ENCODE measurements at regions not wholly inside any gene's neighbourhood (a gene's known extent, or its start where the extent isn't known, plus 50 kb on each side); places are given as distances from the start of the nearest gene placed in this dataset.

DNA sequence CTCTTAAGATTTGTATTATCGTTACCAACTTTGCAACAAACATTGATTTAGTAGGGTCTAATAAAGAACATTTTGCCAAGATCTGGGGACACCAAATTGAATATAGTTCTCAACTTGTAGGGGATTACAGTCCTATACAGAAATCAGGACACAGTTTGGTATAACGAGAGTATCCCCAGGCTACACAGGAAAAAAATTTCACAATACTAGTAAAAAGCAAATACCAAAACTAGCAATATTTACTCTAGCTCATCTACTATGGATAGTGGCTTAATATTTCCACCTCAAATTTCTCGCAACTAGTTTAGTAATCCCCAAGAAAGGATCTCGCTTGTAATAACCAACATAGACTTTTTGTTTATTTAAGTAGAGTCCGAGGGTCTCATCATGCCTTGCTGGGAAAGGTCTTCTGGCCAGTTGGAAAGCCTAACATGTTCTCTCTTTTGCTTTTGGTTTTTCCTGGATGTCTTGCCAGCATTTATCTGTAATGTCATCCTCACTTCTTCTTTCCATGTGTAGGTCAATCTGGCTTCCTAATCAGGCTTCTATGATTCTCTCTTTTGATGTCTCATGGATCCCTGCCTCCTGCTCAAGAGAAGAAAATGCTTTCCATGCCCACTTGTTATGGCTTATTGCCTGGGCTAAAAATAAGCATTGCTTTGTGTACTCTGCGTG lies 104.7 kb upstream of the KCNK2 start:
- in situ Hi-C loops (cut with HindIII; ENCODE audit: low sequenced_read_pairs): no loop called here

DNA sequence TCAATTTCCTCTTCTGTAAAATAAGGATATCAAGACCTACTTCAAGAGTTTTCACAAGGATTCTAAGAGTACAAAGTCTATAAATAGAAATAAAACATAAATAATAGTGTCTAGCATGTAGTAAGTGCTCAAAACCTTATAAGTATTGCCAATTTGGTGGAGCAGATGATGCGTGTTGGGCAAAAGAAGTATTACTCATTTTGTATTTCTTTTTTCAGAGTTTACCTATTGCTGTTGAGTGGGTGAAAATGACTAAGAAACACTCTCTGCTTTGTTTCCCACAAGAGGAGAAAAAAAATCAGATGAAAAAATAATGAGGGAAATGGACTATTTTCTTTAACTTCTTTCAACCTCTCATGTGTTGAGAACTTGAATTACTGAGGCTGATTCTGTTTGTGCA lies 103.3 kb upstream of the KCNK2 start:
- in situ Hi-C loops (cut with HindIII; ENCODE audit: low sequenced_read_pairs): no loop called here

DNA sequence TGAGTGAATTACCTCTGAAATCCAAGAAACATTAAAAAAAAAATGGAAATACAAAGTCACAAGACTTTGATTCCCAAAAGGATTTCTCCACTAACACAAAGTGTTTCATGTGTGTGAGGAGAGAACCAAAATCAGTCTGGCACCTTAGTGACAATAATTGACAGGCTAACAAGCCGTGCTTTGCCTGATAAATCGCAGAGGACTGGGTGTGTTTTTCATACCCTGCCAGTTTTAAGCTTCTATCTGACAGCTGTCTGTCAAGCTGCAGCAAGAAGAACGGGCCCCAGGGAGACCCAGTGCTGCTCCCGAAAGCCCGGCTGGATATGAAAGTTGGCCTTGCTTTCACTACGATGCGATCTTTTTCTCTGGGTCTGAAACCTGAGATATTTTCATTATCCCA lies 101.6 kb upstream of the KCNK2 start:
- in situ Hi-C loops (cut with HindIII; ENCODE audit: low sequenced_read_pairs): no loop called here

DNA sequence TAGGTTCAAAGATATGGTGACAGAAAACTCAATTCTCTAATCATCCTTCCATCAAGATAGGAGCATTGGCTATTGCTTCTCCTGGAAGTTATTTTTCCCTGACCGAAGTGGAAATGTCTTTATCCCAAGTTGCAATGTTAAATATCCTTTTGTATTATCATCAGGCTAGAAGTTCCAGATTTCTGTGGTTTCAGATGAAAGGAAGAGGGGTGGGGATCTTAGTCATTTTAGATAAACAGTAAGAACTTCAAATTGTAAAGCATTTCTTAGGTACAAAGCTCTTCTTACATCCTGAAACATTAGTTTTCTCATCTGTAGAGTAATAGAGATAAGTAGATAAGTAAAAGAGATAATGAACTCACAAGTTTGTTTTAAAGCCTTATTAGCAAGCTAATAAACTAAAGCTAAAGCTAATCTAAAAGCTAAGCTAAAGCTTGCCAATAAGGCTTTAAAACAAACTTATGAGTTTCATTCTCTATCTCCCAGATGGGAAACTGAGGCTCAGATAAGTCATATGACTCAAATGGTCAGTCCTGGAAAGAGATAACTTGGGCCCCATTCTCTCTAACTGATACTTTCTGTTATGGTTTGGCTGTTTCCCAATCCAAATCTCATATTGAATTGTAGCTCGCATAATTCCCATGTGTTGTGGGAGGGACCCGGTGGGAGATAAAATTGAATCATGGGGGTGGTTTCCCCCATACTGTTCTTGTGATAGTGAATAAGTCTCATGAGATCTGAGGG lies 99.2 kb upstream of the KCNK2 start:
- in situ Hi-C loops (cut with HindIII; ENCODE audit: low sequenced_read_pairs): no loop called here

DNA sequence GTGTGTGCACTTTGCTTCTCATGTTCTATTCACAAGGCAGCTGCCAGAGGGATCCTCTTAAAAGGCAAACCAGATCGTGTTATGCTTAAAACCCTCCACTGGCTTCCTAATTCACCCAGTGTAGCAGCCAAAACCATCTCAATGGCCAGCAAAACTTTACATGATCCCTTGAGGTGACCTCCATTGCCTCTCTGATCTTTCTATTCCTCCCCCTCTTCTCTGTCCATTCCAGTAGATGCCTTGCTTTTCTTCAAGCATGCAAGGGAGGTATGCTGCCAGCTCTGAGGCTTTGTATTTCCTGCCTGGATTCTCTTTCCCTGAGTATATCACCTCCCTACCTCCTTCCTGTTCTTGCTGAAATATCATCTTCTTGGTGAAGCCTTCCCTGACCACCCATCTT lies 93.2 kb upstream of the KCNK2 start:
- in situ Hi-C loops (cut with HindIII; ENCODE audit: low sequenced_read_pairs): no loop called here

DNA sequence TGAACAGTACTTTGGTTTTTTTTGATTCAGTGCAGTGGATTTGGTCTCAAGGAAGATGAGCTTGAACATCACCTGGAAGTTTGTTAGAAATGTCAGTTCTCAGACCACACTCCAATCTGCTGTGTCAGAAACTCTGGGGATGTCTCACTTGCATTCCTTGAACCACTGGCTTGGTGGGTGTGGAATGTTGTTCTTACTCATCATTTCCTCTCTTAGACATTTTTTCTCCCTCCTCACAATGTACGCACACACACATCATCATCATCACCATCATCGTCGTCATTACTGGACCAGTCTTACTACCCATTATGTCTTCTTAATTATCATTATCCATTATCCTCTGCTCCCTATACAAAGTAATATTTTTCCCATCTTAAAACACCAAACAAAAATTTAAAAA lies 91.9 kb upstream of the KCNK2 start:
- in situ Hi-C loops (cut with HindIII; ENCODE audit: low sequenced_read_pairs): no loop called here

DNA sequence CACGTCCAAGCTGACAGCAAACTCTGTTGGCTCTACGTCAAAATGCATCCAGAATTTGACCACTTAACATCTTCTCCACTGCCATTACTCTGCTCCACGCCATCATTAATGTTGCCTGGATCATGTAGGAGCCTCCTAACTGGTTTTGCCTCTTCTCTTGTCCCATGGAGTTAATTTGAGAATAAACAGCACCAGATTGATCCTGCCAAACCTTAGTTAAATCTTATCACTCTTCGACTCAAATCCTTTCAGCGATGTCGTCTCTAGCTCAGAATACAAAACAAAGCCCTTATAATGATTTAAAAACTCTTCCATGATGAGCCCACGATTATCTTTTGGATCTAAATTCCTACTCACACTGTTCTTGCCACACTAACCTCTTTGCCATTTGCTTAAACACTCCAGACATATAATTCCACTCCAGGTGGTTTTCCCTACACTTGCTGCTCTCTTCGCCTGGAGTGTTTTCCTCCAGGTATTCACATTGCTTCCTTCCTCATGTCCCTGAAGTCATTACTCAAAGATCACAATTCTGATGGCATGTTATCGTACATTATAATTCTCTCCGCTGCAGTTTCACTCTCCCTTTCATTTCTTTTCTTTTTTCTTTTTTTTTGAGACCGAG lies 90.7 kb upstream of the KCNK2 start:
- in situ Hi-C loops (cut with HindIII; ENCODE audit: low sequenced_read_pairs): no loop called here

DNA sequence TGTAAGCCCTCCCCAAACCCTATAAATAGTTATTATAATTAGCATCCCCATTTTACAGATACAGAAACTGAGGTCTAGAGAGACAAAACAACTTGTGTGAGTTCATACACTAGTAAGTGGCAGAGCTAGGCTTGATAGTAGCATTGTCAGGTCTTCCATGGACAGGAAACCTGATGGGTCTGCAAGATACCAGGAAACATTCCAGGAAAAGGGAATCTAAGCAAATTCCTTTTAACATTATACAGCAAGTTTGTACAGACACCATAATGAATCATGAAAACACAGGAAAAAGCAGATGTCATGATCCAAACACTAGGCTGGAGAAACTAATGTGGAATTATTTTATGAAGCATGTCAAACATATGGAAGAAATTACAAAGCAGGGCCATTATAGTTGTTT lies 89.1 kb upstream of the KCNK2 start:
- in situ Hi-C loops (cut with HindIII; ENCODE audit: low sequenced_read_pairs): no loop called here

DNA sequence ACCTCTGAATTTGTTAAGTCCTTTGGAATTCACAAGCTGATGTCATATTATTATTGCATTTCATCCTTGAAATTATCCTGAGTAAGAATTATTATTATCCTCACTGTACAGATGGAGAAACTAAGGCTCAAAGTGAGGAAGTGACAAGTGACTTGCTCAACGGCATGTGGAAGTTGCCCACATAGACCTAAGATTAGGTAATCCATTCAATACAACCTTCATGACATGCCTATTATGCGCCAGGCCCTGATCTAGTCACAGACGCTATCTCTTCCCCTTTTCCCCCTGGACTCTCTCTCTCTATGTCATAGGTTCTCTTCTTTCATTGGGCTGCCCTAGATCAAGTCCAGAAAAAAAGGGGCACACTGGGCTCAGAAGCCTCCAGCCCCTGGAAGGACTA lies 84.9 kb upstream of the KCNK2 start:
- in situ Hi-C loops (cut with HindIII; ENCODE audit: low sequenced_read_pairs): no loop called here

DNA sequence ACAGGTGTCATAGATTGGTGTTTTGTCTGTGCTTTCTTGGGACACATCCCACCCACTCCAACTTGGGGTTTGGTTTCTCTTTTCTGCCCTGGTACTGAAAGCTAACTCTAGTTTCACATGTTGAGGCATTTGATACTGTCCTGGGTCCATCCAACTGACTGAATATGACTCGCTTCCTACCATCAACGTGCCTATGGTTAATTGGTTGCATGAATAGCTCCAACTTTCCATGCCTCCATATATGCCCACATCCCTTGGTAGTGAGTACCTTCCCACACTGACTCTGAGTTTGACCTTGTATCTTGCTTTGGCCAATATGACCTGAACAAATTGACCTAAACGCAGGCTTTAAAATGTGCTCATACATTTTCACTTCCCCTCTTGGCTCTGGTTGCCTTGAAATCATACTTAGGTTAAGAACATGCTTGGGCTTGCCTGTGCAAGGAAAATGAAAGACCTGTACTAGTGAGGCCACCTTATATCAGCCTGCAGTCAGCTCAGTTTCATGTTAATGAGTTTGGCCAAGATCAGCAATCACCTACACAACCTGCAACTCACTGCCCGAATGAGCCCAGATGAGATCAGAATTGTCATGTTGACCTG lies 81.0 kb upstream of the KCNK2 start:
- in situ Hi-C loops (cut with HindIII; ENCODE audit: low sequenced_read_pairs): no loop called here

DNA sequence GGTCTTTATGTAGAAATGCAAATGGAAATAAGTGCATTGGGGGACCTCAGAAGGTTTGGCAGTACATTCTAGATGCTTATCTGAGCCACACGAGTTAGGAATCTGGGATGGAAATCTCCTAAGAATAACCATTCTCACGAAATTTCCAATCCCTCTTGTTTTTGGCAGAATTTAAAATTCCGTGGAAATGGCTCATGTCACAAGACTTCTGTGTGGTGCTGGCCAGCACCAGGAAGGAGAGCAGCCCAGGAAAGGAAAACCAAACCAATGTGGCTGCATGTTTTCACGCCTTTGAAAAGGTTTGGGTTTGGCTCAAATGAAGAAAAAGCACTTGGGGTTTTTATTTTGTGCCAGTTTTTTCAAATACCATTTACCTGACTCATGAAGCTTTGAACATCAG lies 80.1 kb upstream of the KCNK2 start:
- in situ Hi-C loops (cut with HindIII; ENCODE audit: low sequenced_read_pairs): no loop called here

DNA sequence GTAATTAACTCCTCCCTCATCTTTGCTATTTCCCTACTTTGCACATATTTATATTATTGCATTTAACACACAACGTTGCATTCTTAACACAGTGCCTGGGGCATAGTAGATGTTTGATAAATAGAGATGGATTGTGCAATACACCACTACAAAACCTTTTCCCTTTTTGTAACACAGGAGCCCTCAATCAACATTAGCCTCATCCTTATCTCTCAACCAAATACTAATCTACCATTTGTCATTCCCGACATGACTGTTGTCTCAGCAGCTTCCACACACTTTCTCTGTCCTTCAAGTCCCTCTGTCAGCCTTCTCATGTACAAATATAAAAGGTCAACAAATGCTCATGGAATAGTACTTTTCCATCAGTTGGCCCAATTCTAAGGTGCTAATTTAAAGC lies 78.9 kb upstream of the KCNK2 start:
- in situ Hi-C loops (cut with HindIII; ENCODE audit: low sequenced_read_pairs): no loop called here

DNA sequence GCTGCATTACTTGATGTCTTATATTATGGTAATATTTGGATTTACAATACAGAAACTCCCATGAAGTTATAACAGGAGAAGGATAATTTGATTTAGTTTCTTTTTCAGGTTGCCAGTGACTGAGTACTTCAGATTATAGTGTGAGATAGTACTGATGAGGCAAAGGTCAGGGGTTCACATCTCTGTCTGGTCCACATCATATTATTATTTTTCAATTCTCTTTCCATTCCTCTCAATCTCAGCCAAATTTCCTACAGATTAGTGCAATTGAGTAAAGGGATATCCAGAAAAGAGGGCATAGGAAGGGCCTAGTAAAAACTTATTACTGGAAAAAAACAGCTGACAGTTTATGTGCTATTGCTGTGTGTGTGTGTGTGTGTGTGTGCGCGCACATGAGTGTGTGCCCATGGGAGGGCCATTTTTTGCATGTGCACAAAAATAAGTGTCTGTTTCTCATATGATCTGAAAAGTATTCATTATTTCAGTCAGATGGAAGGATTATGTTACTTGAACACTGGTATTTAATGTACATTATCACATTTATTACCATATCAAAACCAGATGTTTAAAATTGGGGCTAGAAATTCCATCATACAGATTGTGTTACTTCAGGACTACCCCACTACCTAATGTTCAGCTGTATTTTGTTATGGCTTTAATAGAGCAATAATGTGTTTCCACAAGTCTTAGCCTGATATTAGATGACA lies 78.3 kb upstream of the KCNK2 start:
- in situ Hi-C loops (cut with HindIII; ENCODE audit: low sequenced_read_pairs): no loop called here

DNA sequence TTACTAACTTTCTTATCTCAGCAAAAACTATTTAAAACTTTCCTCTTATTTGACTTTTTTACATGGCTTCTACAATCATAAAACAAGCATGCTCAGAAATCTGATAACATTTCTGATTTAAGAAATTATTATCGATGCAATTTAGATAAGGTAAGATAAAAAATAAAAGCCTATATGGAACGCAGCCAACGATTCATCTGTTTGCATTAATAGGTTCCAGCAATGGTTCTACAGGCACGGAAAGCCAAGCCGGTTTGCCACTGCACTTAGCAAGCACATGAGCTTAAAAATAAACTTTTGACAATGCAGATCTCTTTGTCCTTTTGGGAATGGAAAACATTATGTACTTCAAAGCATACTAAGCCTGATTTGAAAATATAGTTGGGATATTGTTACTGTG lies 77.5 kb upstream of the KCNK2 start:
- in situ Hi-C loops (cut with HindIII; ENCODE audit: low sequenced_read_pairs): no loop called here

DNA sequence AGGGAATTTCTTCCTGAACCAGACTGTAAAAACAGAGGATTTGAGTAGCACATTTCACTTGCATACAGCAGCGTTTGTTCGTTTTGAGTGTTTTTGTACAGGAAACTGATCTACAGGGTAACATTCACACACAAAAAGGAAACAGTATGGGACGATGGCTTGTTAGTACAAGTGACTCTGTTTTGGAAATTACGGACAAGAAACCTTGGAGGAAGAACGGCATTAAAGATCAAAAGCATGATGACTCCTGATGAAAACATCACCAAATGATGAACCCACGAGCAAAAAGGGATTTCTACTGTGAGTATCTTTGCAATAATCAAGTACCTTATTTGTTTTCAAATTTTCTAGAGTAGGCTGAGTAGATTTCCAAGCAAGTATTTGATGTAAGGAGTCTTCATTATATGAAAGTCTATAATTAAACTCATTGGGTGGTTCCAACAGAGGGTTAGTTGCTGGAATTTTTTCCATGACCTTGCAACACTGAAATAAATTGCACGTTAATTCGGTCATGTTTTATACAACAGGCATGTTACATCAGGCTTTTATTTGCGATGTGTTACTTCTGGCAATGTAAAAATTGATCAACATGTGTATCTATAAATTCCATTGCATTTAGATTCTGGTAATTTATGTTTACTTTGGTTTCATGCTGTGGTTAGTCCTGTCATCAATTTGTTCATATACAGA lies 76.7 kb upstream of the KCNK2 start:
- in situ Hi-C loops (cut with HindIII; ENCODE audit: low sequenced_read_pairs): no loop called here

DNA sequence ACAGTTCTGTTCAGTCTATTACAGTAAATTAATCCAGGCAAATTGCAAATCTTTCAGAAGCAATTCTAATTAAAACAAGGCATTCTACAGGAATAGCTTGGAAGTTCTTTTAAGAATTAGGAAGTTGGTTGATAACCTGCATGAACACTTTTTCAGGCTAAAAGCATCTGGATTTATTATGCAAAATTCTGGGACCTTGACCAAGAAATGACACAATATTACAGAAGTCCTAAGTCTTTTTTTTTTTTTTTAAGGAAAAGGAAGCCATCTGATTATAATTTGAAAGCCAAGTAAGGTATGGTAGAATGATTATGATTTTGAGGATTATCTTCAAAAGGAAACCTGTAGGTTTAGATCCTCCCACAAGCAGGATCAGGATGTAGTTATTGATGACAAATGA lies 74.7 kb upstream of the KCNK2 start:
- in situ Hi-C loops (cut with HindIII; ENCODE audit: low sequenced_read_pairs): no loop called here

DNA sequence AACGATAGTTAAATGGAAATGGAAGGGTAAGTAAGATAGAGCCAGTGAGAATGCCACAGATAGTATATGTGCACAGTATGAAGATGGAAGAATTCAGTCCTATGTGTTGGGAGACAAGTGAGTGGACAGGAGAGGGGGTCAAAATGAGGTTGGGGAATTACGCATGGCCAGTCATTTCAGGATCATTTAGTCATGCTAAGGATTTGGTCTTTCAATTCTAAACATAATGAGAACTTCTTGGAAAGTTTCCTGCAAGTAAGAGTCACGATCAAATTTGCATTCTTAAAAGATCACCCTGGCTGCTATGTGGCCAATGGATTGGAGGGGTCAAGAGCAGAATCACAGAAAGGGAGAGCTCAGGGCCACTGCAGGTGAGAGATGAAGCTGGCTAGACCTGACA lies 64.0 kb upstream of the KCNK2 start:
- in situ Hi-C loops (cut with HindIII; ENCODE audit: low sequenced_read_pairs): no loop called here

DNA sequence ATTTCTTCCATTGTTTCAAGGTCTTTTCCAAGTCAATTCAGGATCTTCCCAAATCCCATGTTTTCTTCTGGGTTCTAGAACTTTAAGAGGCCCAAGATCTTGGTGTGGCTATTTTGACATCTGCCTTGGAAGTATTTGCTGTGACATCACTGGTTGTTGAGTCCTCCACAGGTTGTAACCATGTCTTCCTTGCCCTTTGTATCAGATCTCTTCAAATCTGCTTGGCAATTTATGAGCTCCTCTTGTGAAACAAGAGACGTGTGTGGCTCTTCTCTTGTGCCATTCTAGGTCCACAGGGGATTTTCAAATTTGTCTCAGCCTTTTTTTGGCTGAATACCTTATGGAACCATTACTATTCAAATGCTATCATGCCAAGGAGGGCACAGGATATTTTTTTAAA lies 60.3 kb upstream of the KCNK2 start:
- in situ Hi-C loops (cut with HindIII; ENCODE audit: low sequenced_read_pairs): no loop called here

DNA sequence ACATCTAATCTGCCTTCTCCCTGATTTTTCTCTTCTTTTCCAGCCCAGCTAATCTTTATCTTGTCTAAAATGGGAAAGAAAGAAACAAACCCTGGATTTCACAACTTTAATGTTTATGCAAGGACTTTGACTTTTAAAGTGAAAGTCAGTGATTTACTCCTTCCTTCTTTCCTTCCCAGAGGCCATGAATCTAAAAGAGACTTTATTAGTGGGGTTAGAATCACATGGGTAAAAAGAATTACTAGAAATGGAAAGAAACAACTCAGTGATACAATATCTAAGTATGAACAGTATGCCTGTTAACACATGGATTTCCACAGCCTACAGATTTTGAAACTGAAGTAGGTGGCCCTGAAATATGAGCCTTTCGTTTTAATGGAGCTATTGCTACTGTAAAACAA lies 59.8 kb upstream of the KCNK2 start:
- in situ Hi-C loops (cut with HindIII; ENCODE audit: low sequenced_read_pairs): no loop called here

DNA sequence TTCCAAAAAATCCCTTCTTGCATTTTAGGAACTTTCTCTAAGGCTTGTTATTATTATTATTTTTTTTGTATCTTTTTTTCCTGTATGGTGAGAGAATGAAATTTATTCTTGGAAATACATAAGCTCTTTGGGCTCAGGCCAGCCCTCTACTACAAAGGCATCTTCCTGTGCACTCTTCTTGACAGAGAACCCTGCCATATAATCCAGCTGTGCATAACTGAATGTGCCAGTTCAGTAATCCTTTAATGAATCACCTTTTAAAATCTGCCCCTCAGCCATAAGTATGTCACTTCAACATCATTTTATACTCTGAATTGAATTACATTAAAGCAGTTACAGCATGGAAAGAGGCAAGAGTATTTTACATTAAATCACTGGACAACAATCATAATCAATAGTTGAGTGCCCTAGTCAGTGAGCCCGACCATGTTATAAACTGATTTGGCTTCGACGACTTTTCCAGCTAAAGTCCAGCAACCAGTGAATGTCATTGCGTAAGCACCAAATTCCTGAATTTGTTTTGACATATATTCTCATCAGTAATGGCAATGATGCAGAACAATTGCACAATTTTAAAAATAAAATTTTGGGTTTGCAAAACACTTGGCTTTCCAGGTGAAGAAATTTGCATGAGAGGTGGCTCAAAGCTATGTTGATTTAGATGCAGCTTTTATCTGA lies 59.2 kb upstream of the KCNK2 start:
- in situ Hi-C loops (cut with HindIII; ENCODE audit: low sequenced_read_pairs): no loop called here
